NOMO-1 (cell line): ENCODE measurements at regions not wholly inside any gene's neighbourhood (a gene's known extent, or its start where the extent isn't known, plus 50 kb on each side); places are given as distances from the start of the nearest gene placed in this dataset.

Source experiments
- DNase-seq, 2 experiments: peaks; one replicate each; lab custom pipeline; 2025; ENCODE audit not compliant: unreplicated experiment in 2 of 2; lab: John Stamatoyannopoulos, UW

- DNase-seq = no peak
Observed at GRCh38 chr16:74100395-74101326, 196.0 kb upstream of the PSMD7 start.

GRCh38 chr16:74099530-74099929 lies 197.1 kb upstream of the PSMD7 start:
- DNase-seq = no peak

DNA sequence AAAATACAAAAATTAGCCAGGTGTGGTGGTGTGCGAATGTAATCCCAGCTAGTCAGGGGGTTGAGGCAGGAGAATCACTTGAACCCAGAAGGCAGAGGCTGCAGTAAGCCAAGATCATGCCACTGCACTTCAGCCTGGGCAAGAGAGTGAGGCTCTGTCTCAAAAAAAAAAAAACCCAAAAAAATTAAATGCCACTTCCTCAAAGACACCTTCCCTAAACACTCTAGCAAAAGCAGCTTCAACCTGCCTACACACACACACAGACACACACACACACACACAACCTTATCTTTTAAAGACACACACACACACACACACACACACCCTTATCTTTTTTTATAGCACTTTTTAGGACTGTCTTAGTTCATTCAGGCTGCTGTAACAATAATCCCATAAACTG lies 201.7 kb upstream of the PSMD7 start:
- DNase-seq = no peak

DNA sequence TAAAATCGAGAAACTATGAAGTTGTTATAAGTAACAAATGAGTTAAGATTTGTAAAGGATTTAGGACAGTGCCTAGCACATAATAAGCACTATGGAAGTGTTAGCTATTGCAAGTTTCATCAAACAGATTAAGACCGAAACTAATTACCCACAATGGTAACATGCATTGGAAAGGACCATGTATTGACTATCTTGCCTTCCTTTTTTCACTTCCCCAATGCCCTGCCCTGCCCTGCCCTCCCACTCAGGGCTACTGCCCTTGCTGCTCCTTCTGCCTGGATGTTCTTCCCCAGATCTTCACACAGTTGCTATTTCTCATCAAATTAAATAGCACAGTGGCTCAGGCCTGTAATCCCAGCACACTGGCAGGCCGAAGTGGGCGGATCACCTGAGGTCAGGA lies 202.1 kb upstream of the PSMD7 start:
- peak; percentile 20 to 37 for DNase-seq

DNA sequence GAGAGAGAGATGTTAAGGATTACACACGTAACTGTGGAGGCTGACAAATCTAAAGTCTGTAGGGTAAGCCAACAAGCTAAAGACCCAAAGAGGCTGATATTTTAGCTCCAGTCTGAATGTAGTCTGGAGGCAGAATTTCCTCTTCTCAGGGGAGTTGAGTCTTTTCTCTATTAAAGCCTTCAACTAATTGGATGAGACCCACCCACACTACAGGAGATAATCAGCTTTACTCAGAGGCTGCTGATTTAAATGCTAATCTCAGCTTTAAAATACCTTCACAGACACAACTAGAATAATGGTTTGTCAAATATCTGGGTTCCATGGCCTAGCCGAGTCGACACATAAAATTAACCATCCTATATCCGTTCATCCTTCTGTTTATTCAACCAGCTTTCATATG lies 204.3 kb upstream of the PSMD7 start:
- DNase-seq = no peak

DNA sequence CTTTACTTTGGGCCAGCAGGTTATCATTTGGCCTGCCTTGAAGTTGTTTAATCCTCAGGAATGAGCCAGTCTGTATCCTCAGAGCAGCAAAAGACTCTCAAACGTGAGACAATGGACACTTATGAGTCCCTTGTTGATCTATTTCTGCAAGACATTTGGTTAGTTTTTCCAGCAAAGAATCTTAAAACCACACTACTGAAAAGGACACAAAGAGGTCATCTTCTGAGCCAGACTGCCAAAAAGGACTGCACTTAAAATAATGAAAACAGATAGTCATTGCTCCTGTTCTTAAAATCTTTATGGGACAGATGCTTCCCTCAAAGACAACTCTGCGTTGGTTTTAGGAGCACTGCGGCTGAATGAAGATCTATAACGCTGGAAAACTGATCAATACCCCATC lies 205.7 kb upstream of the PSMD7 start:
- DNase-seq = no peak

- no peak for DNase-seq
Observed at GRCh38 chr16:74083541-74083940, 213.1 kb upstream of the PSMD7 start.

GRCh38 chr16:74080311-74080710 lies 216.3 kb upstream of the PSMD7 start:
- no peak for DNase-seq

- no peak for DNase-seq
Observed at GRCh38 chr16:74079232-74079586, 217.4 kb upstream of the PSMD7 start.

DNA sequence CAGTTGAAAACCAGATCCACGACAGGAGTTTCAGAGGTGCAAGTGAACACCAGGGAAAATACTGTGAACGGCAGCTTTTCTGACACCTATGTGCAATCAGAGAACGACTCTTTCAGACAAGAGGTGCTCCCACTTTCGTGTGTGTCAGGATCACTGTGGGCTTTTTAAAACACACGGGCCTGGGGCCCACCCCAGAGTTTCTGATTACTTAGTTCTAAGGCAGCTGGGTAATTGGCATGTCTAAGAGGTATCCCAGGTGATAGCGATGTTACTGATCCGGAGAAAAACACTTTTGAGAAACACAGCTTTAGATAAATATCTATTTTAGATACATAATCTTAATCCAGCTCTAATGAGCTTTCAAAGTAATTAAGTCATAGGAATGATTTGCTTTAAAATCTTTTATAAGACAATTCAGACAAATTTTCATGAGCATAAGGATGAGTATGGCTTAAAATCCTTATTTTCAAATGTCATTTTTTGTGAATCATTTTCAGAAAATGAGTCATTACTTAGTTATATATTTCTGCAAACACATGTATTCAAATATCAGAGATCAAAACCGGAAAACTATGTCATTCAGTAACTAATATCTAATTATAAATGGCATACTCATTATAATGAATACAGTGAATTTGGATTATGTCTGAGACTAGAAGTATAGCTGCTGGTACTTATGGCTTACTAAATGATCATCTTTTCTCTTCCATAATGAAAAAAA lies 217.9 kb upstream of the PSMD7 start:
- no peak for DNase-seq

- DNase-seq = no peak
Observed at GRCh38 chr16:74076568-74076967, 220.0 kb upstream of the PSMD7 start.

DNA sequence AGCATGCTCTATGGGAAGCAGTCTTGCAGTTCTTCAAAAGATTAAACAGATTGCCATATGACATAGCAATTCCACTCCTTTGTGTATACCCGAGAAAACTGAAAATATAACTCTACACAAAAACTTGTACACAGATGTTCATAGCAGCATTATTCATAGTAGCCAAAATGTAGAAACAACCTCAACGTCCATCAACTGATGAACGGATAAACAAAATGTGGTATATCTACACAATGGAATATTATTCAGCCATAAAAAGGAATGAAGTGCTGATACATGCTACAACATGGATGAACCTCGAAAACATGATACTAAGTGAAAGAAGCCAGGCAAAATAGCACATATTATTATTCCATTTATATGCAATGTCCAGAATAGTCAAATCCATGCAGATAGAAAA lies 221.2 kb upstream of the PSMD7 start:
- no peak for DNase-seq

- DNase-seq = no peak
Observed at GRCh38 chr16:74073456-74073855, 223.2 kb upstream of the PSMD7 start.

DNA sequence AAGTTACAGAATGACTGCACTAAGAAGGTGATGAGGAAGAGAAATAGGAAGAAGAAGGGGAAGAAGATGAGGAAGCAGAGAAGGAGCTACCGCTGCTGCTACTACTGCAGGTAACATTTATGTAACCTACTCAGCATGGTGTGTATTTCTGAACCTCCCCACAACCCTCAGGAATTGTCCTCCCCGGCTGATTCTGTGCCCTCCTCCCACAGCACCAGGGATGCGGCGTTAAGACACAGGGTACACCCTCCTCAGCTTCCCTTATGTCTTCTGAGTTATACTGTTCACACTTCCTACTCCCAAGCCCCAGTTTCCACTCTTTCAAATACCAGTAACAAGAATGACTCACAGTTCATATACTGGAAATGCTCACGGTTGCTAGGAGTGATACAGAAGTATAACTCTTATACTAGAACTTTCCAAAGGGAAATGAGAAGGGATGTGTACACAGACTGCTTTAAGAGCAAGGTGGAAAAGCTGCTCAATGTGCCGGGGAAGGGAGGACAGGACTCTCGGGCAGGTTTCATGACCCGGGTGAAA lies 224.5 kb upstream of the PSMD7 start:
- no peak for DNase-seq

- no peak for DNase-seq
Observed at GRCh38 chr16:74070237-74070636, 226.4 kb upstream of the PSMD7 start.

DNA sequence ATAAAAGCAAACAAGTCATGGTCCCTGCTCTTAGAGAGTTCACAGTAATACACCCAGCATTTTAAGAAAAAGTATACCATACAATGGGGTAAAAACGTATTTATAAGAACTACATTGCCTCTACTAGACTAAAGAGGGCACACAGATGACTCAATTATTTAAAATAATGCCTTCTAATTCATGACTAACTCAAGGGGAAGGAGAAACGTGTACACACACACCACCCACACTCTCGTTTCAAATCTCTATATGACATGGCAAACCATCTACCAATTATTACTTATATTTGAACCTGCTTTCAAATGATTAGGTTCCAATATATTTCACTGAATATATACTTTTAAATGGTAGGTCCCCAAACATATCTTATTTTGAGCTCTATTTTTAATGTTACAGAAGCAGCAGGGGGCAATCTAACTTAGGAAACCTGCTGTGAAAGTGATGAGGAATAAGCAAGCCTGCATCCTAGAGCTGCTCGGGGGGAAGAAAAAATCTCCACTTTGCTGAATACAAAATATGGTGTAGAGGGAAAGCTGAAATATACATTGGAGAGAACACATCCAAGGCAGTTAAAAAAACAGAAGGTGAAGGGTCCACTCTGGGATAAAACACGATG lies 232.4 kb upstream of the PSMD7 start:
- DNase-seq = no peak

DNA sequence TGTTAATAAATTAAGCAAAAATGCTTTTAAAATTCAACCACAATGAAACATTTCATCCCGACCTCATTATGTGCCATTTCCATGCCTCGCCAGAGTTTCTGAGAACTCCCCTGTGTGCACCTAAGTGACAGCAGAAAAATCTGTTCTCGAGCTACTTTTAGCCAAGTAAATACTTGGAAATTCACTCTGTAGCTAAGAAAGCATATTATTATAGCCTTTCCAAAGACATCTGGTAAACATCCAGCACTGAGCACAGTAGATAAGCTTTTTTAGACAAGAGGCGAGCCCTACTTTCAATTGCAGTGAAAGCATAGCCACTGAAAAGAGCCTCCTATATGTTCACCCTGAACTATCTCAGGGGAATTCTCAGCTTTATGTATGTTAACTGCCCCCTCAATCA lies 242.8 kb upstream of the PSMD7 start:
- DNase-seq = no peak

DNA sequence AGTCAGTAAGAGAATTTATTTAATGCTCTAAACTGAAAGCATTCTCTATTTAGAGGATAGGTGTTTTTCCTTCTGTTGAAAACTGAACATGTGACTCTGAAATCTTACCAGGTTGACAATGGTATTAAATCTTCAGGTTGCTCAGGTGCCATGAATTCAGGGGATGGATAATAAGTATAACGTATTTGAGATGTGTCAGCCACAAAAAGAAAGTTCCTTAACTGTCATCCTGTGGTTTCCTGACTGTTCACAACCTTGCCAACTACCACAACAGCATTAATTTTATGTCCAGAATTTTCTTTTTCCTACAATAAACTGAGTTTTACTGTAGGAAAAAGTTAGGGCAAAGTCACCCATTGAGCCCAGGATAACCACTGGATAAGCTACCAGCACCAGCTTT lies 243.3 kb upstream of the PSMD7 start:
- no peak for DNase-seq

- no peak for DNase-seq
Observed at GRCh38 chr16:74052016-74052415, 244.6 kb upstream of the PSMD7 start.

DNA sequence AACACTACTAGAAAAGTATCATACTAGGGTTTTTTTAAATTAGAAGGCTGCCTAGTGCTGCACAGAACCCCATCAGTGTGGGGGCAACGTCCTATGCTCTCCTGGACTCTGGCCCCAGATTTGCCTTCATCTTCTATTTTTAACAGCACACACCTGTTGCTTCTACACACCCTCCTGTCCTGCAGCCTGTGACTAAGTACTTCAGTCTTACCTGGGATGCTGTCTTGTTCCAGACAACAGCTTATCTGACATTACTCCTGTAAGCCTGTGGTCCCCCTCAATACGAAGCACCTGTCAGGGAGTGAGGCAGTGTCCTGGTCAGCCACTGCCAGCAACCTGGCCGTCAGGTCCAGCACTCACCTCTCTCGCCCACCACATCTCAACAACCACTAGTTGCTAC lies 247.6 kb upstream of the PSMD7 start:
- no peak for DNase-seq

- no peak for DNase-seq
Observed at GRCh38 chr16:74046524-74046923, 250.1 kb upstream of the PSMD7 start.

GRCh38 chr16:74045513-74045912 lies 251.1 kb upstream of the PSMD7 start:
- DNase-seq = no peak
